ENCODE measurements at regions not wholly inside any gene's neighbourhood (a gene's known extent, or its start where the extent isn't known, plus 50 kb on each side); places are given as distances from the start of the nearest gene placed in this dataset.

GRCh38 chr10:28186887-28187578 lies 115.8 kb downstream of the MPP7 start:
- TF ChIP-seq GATA3 (IDR thresholded peaks at IDR 0.05; ENCODE audit: low read depth, low read length), result no peak
- TF ChIP-seq GATA2 (IDR thresholded peaks at IDR 0.05; ENCODE audit: low read depth, low read length), result no peak
